ENCODE measurements at regions not wholly inside any gene's neighbourhood (a gene's known extent, or its start where the extent isn't known, plus 50 kb on each side); places are given as distances from the start of the nearest gene placed in this dataset.

DNA sequence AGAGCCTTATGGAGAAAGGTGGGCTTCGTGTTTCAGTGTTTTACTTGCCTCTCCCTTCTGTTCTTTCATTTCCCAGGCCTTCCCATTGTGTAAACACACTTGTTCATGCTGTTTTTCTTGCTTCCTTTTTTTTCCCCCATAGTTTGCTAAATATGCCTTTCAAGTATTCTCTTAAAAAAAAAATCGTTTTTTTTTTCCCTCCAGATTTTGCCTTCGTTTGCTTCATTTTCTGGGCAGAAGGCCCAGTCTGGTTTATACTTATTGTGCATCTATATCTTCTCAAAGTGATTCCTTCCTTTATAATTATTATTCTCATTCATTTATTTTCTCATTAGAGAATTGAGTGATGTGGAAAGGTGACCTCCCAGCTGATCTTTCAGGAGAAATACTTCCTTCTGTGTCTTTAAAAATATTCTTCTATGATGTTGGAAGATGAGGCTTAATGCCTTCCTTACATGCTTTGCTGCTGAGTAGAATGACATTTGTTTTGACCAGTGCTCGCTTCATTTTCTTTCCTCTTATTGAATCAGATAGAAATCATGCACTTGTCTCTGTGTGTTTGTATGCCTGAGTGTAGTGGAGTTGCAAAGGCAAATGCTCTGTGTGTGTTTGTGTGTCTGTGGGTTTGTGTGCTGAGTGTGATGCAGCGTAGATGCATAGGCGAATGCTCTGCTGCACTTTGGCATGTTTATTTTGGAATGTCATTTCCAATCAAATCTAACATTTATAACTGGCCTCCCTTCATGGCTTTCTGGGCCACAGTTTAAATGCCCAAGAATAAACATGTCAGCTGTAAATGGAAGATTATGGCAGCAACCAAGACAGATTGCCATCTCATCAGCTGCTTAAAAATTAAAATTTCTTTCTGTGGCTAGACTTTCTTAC, 591.4 kb downstream of the FGF9 start:
- no peak for DNase-seq

DNA sequence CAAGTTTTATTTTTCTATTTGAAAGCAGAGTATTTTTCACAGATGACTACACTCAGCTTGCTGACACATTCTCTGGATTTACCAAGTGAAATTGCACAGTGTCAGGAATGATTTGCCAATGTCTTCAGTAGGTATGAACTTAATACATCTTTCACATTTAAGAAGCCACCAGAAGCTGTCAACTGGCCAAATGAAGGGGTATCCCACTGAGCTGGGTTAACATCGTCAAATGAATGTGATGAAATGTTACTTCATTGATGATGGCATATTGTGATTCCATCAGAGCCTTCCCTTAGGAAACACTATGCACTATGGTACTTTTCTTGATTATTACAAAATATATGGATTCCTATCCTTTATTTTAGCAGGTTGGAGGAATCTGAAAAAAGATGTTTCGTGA, 592.3 kb downstream of the FGF9 start:
- DNase-seq: no peak

DNA sequence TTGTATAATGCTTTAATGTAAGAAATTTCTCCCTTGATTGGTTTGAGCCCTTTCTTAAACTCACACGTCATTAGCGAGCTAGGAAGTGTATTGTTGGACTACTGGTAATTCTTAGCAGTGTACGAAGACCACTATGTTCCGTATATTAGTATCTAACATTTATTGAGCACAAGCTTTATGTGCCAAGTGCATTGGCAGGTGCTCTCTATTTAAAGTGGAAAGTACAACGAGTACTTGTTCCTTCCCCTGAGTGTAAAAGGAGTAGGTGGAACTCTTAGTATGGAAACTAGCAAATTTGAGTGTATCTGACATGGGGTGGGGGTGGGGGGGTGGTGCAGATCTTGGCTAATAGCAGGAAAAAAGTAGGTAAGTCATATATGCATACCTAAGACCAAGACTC, 594.7 kb downstream of the FGF9 start:
- no peak for DNase-seq

DNA sequence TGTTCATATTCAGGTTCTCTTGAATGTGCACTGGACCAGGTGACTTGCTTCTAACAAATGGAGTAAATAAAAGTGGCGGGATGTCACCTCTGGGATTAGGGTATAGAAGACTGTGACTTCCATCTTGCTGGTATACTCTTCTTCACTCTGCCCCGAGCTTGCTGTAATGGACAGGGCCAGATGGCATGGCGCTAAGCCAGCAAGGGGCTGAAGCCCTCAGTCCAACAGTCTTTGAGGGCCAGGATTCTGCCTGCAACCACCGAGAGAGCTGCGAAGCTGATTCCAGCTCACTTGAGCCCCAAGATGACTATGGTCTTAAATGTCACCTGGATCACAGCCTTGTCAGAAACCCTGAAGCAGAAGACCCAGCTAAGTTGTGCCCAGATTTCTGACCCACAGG, 600.0 kb downstream of the FGF9 start:
- no peak for DNase-seq

DNA sequence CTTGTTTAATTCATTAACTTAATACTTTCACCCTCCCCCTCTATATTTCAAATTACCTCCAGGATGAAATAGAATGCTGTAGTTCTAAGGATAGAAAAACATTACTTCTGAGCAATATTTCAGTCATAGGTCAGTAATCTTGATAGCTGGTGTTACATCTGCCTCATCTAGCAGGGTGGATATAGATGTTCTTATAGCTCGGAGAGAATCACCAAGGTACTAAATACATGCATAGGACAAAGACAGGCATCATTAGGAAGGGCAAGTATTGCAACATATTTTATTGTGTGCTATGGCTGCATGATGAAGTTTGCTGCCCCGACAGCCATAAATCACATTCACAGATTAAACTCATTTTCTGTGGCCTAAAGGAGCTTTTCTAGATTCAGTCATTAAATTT, 601.0 kb downstream of the FGF9 start:
- DNase-seq: no peak

DNA sequence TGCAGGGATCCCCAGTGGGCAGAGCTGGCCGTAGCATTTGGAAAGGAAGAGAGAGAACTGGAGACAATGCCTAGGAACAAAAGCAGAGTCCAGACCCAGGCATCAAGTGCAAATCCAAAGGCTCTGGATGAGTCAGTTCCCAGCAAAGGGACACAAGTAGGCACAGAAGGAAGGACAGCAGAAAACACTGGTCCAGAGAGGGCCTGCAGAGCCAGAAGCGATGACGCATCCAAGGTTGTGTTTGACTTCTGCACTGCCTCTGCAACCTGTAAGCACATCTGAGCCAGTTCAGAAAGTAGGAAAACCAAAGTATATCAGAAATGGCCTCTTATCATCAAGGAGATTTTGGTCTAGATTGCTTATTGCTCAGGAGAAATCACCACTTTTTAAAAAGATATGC, 604.5 kb downstream of the FGF9 start:
- DNase-seq: no peak

DNA sequence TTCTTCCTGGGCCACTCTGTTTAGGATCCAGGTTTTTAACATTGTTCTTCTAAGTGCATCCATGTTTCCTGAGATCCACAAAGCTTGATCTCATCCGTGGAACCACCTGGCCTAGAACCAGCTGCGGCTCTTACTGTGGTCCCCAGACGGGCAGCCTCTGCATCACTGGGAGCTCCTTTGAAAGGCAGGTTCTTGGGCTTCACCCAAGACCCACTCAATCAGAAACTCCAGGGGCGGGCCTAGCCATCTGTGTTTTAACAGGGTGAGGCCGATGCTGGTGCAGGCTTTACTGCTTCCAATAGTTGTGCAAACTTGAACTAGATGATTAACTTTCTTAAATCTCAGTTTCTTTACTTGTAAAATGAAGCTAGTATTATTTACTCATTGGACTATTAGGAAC, 605.7 kb downstream of the FGF9 start:
- DNase-seq: no peak

DNA sequence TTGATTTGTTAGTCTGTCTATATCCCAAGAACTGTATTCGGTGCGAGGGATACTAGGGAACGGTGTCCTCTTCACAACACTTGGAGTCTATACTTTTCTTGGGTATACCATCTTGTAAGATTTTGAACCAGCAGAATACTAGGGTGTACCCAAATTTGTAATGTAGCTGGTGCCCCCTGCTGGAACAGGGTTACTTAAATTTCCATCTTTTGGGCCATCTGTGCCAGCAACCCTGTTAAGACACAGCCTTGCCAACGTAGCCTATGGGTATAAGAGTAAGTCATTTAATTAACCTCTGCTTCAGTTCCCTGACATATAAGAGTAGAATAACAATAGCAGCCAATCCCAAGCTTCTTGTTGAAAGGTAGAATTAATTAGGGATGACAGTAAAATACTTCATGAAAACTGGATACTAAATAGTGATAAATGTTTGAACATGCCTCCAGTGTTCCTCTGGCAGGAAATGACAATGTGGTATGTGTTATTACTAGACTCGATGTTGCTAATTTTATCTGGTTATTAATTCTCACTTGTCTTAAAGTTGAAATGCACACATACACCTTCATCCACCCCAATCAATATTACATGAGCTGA, 607.6 kb downstream of the FGF9 start:
- no peak for DNase-seq

DNA sequence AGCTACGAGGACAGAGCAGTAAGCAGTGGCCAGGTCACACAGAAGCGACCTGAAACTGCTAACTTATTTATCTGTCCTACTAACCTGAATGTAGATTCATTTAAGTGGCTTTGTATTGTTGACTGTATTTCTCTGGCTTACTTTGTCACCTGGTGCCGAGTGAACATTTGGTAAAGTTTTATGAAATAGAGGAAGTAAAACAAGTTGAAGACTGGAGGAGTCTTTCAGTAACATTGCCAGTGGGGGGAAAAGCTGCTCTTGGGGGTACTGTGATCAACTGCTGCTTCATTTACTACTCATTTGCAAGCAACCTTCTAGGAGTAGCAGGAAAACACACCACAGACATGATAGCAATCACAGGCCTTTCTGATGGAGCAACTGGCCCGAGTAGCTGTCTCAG, 615.0 kb downstream of the FGF9 start:
- no peak for DNase-seq

DNA sequence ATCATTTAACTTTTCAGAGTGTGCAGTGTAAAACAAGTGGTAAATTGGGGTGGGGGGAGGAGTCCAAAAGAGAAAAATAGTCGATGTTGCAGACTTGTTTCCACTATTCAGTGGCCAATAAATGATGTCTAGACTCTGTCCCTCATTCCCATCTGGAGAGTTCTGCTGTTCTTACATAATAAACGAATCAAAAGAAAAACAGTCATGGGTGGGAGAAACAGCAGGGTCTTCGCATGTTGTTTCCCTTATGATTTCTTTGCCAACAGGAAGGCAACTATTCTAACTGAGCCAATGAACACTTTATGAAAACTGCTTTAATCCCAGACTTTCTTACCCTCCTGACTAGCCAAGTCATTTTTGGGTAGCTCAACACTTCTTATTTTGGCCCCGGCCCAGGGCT, 615.5 kb downstream of the FGF9 start:
- DNase-seq: no peak

DNA sequence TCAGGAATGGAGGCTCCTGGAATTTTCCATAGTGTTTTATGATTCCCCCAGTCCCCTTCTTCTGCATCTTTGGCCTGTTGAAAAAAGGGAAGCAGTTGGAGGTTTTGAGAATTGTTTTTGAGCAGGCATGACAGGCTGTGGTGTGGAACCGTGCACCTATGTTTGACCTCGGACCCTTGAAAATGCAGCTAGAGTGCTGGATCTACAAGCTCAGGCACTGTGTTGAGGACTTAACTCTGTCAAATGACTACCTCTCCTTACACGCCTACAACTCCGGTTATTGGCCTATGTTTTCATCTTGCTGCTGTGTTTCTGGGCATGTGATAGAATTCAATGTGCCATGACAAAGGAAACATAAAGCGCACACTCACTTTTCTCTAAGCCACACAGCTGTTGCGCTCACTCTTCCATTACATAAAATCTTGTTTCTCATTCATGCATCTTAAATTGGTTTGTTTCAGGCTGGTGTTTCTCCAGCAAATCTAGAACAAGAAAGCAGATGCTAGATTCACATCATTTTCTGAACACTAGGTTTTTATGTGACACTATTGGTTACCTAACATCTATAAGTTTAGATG, 616.6 kb downstream of the FGF9 start:
- no peak for DNase-seq

DNA sequence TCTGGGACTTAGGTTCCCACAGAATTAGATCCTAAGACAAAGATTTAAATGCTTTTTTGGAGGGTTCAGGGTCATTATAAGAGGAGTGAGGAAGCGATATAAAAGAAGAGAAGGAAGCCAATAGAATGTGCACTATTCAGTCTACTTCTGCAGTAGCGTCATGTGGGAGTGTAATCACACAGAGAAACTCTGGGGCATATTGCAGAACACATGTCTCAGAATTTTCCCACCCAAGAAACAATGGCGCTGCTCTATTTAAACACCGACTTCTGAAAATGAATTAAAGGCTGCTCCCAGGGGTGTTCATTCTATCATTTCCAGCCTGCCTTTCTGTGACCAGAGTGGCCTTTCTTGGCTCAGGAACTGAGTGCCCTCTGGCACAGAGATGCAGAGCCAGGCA, 617.6 kb downstream of the FGF9 start:
- no peak for DNase-seq

DNA sequence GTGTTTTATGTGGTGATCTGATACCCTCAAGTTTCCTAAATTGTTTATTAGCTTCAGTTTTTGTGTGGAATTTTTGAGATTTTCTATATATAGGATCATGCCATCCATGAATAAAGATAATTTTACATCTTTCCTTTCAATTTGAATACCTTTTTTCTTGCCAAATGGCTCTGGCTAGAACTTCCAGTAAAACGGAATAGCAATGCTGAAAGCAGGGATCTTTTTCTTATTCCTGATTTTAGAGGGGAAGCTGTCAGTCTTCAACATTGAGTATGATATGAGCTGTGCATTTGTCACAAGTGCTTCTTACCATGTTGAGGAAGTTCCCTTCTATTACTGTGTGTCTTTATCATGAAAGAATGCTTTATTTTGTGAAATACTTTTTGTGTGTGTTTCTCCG, 618.8 kb downstream of the FGF9 start:
- DNase-seq: no peak

DNA sequence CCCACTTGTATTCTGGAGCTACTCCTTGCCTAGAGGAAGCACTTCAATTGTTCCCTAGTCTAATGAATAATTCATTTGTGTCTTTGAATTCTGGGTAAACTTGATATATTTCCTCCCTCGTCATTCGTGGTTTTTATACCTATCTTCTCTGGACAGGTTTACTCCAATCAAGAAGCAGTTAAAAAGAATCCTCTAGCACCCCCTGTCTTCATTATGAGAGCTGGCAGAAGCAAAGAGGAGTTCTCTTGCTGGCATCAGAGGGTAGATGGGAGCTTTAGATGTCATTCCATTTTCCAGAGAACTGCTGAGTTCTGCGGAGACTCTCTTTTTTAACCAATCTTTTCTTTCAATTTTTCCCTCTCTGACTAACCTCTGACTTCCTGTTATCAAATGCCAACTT, 627.7 kb downstream of the FGF9 start:
- DNase-seq: no peak

DNA sequence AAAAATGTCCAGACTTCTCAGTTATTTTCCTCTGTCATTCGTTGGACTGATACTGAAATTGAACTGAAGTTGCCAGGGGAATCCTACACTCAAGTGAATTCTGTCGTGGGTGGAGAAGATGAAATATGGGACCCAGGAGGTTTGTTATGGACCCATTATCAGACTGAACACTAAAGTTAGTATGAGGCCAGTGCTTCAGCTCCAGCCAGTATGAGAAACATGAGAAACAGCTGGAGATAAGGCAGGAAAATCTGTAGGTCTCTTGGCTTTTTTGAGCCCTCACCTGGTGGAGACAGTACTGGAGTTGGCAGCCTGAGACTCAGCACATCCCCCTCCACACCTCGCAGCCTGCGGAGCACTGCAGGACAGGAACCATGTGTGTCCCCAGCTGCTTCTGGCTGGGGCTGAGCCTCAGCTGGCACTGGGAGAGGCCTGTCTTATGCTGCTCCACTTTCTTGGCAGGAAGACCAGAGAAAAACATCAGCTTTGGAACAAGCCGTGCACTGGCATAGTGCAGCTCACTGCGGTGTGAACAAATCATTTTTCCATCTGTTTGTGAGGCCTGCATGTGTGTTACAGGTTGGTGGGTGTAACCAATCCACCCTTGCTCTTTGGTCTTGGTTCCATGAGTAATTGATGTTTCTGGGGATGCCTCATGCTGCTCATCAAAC, 641.0 kb downstream of the FGF9 start:
- no peak for DNase-seq

DNA sequence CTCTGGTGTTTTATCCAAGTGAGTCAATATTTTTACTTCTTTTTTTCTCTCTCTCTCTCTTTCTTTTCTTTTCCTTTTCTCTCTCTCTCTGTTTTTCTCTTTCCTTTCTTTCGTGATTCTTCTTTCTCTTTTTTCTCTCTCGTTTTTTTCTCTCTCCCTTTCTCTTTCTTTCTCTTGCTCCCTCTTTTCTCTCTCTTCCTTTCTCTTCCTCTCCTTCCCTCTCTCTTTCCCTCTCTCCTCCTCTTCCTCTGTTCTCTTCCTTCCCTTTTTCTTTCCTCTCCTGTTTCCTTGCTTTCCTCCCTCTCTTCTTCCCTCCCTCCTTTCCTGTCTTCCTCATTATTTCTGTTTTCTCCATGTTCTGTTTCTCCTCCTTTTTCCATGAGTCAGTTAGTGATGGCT, 641.5 kb downstream of the FGF9 start:
- no peak for DNase-seq

DNA sequence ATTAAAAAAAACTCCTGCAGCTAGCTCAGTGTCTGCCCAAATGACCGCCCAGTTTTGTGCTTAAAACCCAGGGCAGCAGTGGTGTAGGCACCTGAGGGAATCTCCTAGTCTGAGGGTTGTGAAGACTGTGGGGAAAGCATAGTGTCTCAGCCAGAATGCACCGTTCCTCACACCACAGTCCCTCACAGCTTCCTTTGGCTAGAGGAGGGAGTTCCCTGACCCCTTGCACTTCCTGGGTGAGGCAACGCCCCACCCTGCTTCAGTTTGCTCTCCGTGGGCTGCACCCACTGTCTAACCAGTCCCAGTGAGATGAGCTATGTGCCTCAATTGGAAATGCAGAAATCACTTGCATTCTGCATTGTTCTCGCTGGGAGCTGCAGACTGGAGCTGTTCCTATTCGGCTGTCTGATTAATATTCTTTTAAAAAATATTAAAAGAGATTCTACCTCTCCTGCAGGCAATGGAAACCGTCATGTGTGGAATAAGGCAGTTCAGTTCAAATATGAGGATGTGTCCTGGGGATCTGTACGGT, 645.7 kb downstream of the FGF9 start:
- no peak for DNase-seq

DNA sequence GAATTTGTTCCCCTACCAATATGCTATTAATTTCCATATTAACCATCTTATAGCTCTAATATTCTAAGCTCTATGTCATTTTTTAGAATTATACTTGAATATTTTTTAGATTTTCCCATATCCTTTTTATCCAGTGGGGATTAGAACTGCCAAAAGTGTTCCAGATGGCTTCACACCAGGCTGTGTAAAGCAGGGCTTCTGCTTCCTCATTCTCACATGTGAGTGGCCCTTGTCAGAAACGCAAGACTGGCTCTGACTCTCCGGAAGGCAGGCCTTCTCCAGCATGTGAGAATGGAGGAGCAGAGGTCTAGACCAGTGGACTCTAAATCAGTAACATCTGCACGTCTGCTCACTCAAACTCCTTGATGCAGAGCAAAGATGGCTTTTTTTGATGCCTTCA, 650.1 kb downstream of the FGF9 start:
- DNase-seq: no peak

DNA sequence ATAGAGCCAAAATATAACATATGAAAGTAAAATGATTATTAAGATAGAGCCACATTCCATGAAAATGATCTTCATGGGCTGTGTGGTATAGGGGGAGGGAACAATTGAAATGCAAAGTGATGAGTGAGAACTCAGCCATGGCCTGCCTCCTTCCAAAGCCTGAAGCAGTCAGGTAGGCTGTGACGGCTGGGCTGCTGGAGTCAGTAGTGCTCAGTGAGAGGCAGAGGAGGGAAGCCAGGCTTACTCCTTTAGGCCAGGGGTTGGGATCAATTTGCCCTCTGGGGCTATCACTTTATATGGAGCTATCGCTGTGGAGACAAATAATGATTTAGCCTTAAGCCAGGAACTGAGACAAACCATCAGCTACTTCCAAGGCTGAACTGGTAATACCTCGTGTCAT, 654.9 kb downstream of the FGF9 start:
- DNase-seq: no peak

DNA sequence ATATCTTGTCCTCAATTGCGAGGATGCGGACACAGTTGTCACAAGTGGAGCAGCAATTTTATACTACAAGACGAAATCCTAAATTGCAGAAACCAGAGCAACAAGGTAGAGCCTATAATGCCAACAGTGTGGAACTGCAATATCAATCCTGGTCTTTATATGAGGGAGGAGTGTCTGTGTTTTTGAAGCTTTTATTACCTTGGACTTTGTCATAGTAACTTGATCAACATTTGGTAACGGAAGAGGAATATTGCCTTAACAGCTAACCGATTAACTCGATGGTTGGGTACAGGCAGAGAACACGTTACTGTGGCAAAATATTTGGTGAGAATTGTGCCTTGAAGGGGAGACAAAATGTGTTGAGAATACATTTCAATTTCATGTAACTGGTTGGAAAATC, 661.5 kb downstream of the FGF9 start:
- DNase-seq: no peak

DNA sequence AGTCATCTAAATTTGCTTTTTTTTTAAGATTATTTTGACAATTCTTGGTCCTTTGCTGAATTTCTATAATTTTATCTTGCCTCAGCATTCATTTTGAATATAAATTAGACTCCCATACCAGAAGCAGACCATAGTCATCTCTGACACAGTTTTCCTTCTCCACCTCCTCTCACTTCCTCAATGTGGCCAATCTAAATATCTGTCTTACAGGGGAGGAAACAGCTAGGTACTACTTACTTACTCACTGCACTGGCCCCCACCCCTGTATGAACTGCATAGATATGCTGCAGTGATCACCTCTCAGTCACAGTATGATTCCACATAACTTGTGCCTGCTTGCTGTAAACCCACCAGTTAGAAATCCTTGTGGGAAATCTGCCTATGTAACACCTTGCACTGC, 665.6 kb downstream of the FGF9 start:
- no peak for DNase-seq

DNA sequence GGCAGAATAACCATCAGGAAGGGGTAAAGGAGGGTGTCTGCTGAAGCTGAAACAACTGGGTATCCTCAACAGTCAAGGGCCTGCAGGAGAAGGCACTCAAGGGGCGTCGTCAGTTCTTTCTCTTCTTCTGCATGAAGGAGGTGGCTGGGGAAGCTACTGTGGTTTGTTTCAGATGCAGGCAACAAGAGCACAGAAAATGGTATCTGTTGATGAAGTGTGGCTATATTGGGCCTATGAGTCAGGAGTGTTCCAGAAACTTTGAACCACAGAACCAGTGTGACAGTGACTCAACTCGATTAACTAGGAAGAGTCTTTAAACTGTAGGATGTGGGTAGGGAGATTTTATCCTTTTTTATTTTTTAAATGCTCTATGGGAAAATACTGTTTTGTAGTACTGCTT, 686.3 kb downstream of the FGF9 start:
- DNase-seq: no peak

DNA sequence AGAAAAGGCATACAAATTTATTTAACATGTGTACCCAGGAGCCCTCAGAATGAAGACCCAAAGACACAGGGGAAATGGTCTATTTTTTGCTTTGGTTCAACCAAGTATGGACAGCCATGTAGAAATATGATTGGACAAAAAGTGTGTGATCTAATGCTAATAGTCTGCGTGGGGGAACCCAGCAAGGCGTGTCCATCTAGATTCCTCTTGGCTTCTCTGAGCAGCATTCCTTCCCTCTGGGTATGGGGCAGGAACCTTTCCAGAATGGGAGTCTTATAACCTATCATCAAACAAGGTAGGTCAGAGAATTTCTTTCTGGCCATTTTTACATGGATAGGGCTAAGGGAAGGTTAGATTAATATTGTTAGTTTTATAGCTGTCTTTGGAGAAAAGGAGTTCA, 698.2 kb downstream of the FGF9 start:
- no peak for DNase-seq

DNA sequence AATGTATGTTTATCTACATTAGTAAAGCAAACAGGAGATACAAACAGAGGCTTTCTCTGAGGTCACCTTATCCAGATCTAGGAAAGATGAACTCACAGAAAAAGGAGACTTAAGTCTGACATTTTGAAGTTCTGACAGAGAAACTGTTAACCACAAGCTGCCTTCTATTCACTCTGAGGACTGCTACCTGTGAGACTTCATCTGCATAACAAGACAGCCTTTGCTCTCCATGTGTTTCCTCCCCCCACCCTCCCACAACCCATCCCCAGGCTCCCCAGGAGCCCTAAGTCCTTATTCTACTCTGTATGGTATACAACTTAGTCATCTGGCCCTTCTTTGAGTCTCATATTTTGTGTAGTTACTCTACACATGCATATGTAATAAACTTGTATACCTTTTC, 699.0 kb downstream of the FGF9 start:
- no peak for DNase-seq

Measured in amniotic stem cell (primary cell).